DOHH2 (cell line): ENCODE measurements at regions not wholly inside any gene's neighbourhood (a gene's known extent, or its start where the extent isn't known, plus 50 kb on each side); places are given as distances from the start of the nearest gene placed in this dataset.

ENCODE experiments used
- H3F3A ChIP-seq: fragments of 200-600 bp; sonication (generic), shearing (Covaris generic); 2 replicates; pipeline ENCODE4 v1.6.0; 2016; ENCODE audit warnings: antibody characterized with exemption, mild to moderate bottlenecking; ENCODE audit not compliant: control insufficient read depth, insufficient read depth
- H3K27ac ChIP-seq: fragments of 200-600 bp; sonication (generic); 2 replicates; pipeline ENCODE4 v1.5.1; 2014; ENCODE audit warnings: low read depth, mild to moderate bottlenecking, low read length, moderate library complexity
- H3K27me3 ChIP-seq: fragments of 200-600 bp; sonication (generic); 2 replicates; pipeline ENCODE4 v1.6.1; 2014; ENCODE audit warnings: mild to moderate bottlenecking, low read length, mixed read lengths; ENCODE audit not compliant: control insufficient read depth
- H3K36me3 ChIP-seq: fragments of 200-600 bp; sonication (generic); 2 replicates; pipeline ENCODE4 v1.6.1; 2014; ENCODE audit warnings: mild to moderate bottlenecking, low read length, moderate library complexity, mixed read lengths; ENCODE audit not compliant: control insufficient read depth
- H3K4me1 ChIP-seq: fragments of 200-600 bp; sonication (generic); 2 replicates; pipeline ENCODE4 v1.6.1; 2014; ENCODE audit warnings: mild to moderate bottlenecking, low read length, mixed read lengths; ENCODE audit not compliant: control insufficient read depth
- H3K4me2 ChIP-seq: fragments of 200-600 bp; sonication (generic); 2 replicates; pipeline ENCODE4 v1.6.0; 2014; ENCODE audit warnings: mild to moderate bottlenecking, low read length, moderate library complexity
- H3K4me3 ChIP-seq: fragments of 200-600 bp; sonication (generic); 2 replicates; pipeline ENCODE4 v1.5.1; 2014; ENCODE audit warnings: mild to moderate bottlenecking, low read length, mixed read lengths
- H3K79me2 ChIP-seq: fragments of 200-600 bp; sonication (generic); 2 replicates; pipeline ENCODE4 v1.6.1; 2014; ENCODE audit warnings: mild to moderate bottlenecking, low read length, mixed read lengths; ENCODE audit not compliant: control insufficient read depth
- H3K9me2 ChIP-seq: fragments of 200-600 bp; sonication (generic); replicated peaks from 2 replicates; pipeline ENCODE4 v1.6.1; 2014; ENCODE audit warnings: mild to moderate bottlenecking, low read length, mixed read lengths; ENCODE audit not compliant: control insufficient read depth
- H3K9me3 ChIP-seq: fragments of 200-600 bp; sonication (generic); 2 replicates; pipeline ENCODE4 v1.6.1; 2014; ENCODE audit warnings: antibody characterized with exemption, low read length, mixed read lengths; ENCODE audit not compliant: control insufficient read depth, insufficient read depth
- H4K20me1 ChIP-seq: fragments of 200-600 bp; sonication (generic); 2 replicates; pipeline ENCODE4 v1.6.0; 2014; ENCODE audit warnings: low read depth, mild to moderate bottlenecking, antibody characterized with exemption, low read length, moderate library complexity; ENCODE audit not compliant: control insufficient read depth, insufficient read depth
- CTCF ChIP-seq: fragments of 200-600 bp; sonication (generic); IDR thresholded peaks from one replicate; pipeline ENCODE4 v1.5.1; 2014; ENCODE audit warnings: antibody characterized with exemption, mild to moderate bottlenecking, low read depth, low read length; ENCODE audit not compliant: poor library complexity, severe bottlenecking
- EZH2phosphoT487 ChIP-seq: fragments of 200-600 bp; sonication (generic); IDR thresholded peaks from 2 replicates; pipeline ENCODE4 v1.6.1; 2017; ENCODE audit warnings: borderline replicate concordance, mild to moderate bottlenecking, antibody characterized with exemption, low read length, moderate library complexity, mixed read lengths

GRCh38 chr4:160810424-160810823 lies 1353.4 kb downstream of the FSTL5 start:
- H3K4me1 ChIP-seq: no peaks in the 10 kb centered on the region
- no peaks in the 10 kb centered on the region for H3K79me2 ChIP-seq
- no peaks in the 10 kb centered on the region for H4K20me1 ChIP-seq
- no peaks in the 10 kb centered on the region for H3K27me3 ChIP-seq
- no peaks in the 10 kb centered on the region for H3F3A ChIP-seq
- no peaks in the 10 kb centered on the region for H3K9me3 ChIP-seq
- H3K4me2 ChIP-seq: no peak overlapping the region
- TF ChIP-seq EZH2phosphoT487: no peak
- no peak for TF ChIP-seq CTCF
- H3K9me2 ChIP-seq: no peaks in the 10 kb centered on the region; the same call in 1 of the 2 replicates
- H3K4me3 ChIP-seq: no peak overlapping the region
- H3K27ac ChIP-seq: no peak overlapping the region
- no peaks in the 10 kb centered on the region for H3K36me3 ChIP-seq

- Histone ChIP-seq H3K4me1 (no peaks in the 10 kb centered on the region), H3K27me3 (no peaks in the 10 kb centered on the region), H3K9me2 (no peaks in the 10 kb centered on the region), H3K36me3 (no peaks in the 10 kb centered on the region), H3F3A (no peaks in the 10 kb centered on the region), H3K4me3 (no peak overlapping the region), H3K79me2 (no peaks in the 10 kb centered on the region), H3K4me2 (no peak overlapping the region), H4K20me1 (no peaks in the 10 kb centered on the region), H3K27ac (no peak overlapping the region), H3K9me3 (no peaks in the 10 kb centered on the region)
- TF ChIP-seq EZH2phosphoT487: no peak
- TF ChIP-seq CTCF: no peak
Measured at GRCh38 chr4:160810941-160811340, 1352.9 kb downstream of the FSTL5 start.

GRCh38 chr4:160811956-160812355 lies 1351.8 kb downstream of the FSTL5 start:
- Histone ChIP-seq H4K20me1 (no peaks in the 10 kb centered on the region), H3K36me3 (no peaks in the 10 kb centered on the region), H3K4me3 (no peak overlapping the region), H3K9me2 (no peaks in the 10 kb centered on the region), H3K4me1 (no peaks in the 10 kb centered on the region), H3K4me2 (no peak overlapping the region), H3K27me3 (no peaks in the 10 kb centered on the region), H3K79me2 (no peaks in the 10 kb centered on the region), H3K27ac (no peak overlapping the region), H3F3A (no peaks in the 10 kb centered on the region), H3K9me3 (no peaks in the 10 kb centered on the region)
- TF ChIP-seq EZH2phosphoT487 (no peak), CTCF (no peak)

GRCh38 chr4:160814726-160815125 lies 1349.1 kb downstream of the FSTL5 start:
- no peak overlapping the region for H3K4me3 ChIP-seq
- H3K9me2 ChIP-seq: no peaks in the 10 kb centered on the region
- no peaks in the 10 kb centered on the region for H3K36me3 ChIP-seq
- H3K27ac ChIP-seq: no peak overlapping the region
- H3K9me3 ChIP-seq: no peaks in the 10 kb centered on the region
- TF ChIP-seq EZH2phosphoT487: no peak
- no peak for TF ChIP-seq CTCF
- no peak overlapping the region for H3K4me2 ChIP-seq
- no peaks in the 10 kb centered on the region for H3K79me2 ChIP-seq
- H3F3A ChIP-seq: no peaks in the 10 kb centered on the region
- no peaks in the 10 kb centered on the region for H3K27me3 ChIP-seq
- H4K20me1 ChIP-seq: no peaks in the 10 kb centered on the region
- no peaks in the 10 kb centered on the region for H3K4me1 ChIP-seq
